HG02623 (cell line): ENCODE measurements at regions not wholly inside any gene's neighbourhood (a gene's known extent, or its start where the extent isn't known, plus 50 kb on each side); places are given as distances from the start of the nearest gene placed in this dataset.
A peak's percentile ranks its signal among the peaks of the same experiment; 100 is the strongest.
"Not testable (repeated sequence)": the region's sequence is repeated elsewhere in the genome, so short reads cannot be mapped to it uniquely, and the experiment has no call there.

ENCODE experiments used
- ATAC-seq: cut with Tn5 transposase; IDR thresholded peaks from one replicate; pipeline ENCODE4 v1.9.1; 2021; ENCODE audit warnings: moderate library complexity; ENCODE audit not compliant: unreplicated experiment

GRCh38 chr6:140794544-140794943, 1338.2 kb upstream of the GJE1 start:
- ATAC-seq = no peak

- no peak for ATAC-seq
Measured at GRCh38 chr6:140790109-140790508, 1342.6 kb upstream of the GJE1 start.

GRCh38 chr6:140789466-140789865, 1343.3 kb upstream of the GJE1 start:
- no peak for ATAC-seq

GRCh38 chr6:140785926-140786325, 1346.8 kb upstream of the GJE1 start:
- no peak for ATAC-seq

GRCh38 chr6:140784573-140784972, 1348.2 kb upstream of the GJE1 start:
- no peak for ATAC-seq

GRCh38 chr6:140783504-140783903, 1349.2 kb upstream of the GJE1 start:
- ATAC-seq = not testable (repeated sequence)

- no peak for ATAC-seq
Measured at GRCh38 chr6:140782941-140783340, 1349.8 kb upstream of the GJE1 start.

- ATAC-seq = no peak
Measured at GRCh38 chr6:140779991-140780596, 1352.6 kb upstream of the GJE1 start.

- ATAC-seq = no peak
Measured at GRCh38 chr6:140779341-140779740, 1353.4 kb upstream of the GJE1 start.

GRCh38 chr6:140777780-140778179, 1354.9 kb upstream of the GJE1 start:
- no peak for ATAC-seq

- ATAC-seq = no peak
Measured at GRCh38 chr6:140775061-140775460, 1357.7 kb upstream of the GJE1 start.

- ATAC-seq = peak; percentile 100
Measured at GRCh38 chr6:140774080-140774505, 1358.6 kb upstream of the GJE1 start.

GRCh38 chr6:140773276-140773675, 1359.4 kb upstream of the GJE1 start:
- ATAC-seq = no peak

- no peak for ATAC-seq
Measured at GRCh38 chr6:140772576-140772975, 1360.1 kb upstream of the GJE1 start.

GRCh38 chr6:140768133-140768532, 1364.6 kb upstream of the GJE1 start:
- no peak for ATAC-seq

GRCh38 chr6:140766999-140767398, 1365.7 kb upstream of the GJE1 start:
- no peak for ATAC-seq

GRCh38 chr6:140758169-140758877, 1374.4 kb upstream of the GJE1 start:
- ATAC-seq = no peak

- ATAC-seq = no peak
Measured at GRCh38 chr6:140752234-140752633, 1377.8 kb upstream of the CITED2 start.

- ATAC-seq = no peak
Measured at GRCh38 chr6:140747114-140747513, 1372.7 kb upstream of the CITED2 start.

- peak; percentile 63 for ATAC-seq
Measured at GRCh38 chr6:140744659-140745320, 1370.3 kb upstream of the CITED2 start.

- ATAC-seq = no peak
Measured at GRCh38 chr6:140736231-140736630, 1361.8 kb upstream of the CITED2 start.

- ATAC-seq = no peak
Measured at GRCh38 chr6:140732991-140733390, 1358.5 kb upstream of the CITED2 start.
